ENCODE measurements at regions not wholly inside any gene's neighbourhood (a gene's known extent, or its start where the extent isn't known, plus 50 kb on each side); places are given as distances from the start of the nearest gene placed in this dataset.

DNA sequence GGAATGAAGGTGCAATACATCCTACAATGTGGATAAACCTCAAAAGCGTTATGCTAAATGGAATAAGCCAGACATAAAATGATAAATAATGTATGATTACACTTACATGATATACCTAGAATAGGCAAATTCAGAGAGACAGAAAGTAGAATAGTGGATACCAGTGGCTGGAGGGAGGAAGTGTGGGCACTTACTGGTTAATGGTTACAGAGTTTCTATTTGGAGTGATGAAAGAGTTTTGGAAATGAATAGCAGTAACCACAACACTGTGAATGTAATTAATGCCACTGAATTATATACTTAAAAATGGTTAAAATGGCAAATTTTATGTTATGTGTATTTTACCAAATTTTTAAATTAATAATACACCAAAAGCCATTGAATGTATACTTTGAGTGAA lies 71.4 kb upstream of the CST7 start:
- Histone ChIP-seq H4K91ac (ENCODE audit: insufficient read depth, low read depth, low read length) (no peak overlapping the region), H3K27me3 (ENCODE audit: control insufficient read depth, insufficient read depth, low read length) (peaks cover 2% of the 10 kb centered on the region; the same call in 1 of the 2 replicates), H2BK20ac (ENCODE audit: low read depth, low read length) (no peak overlapping the region), H3K23ac (ENCODE audit: low read depth, low read length) (no peak overlapping the region), H3K9me3 (ENCODE audit: control insufficient read depth, insufficient read depth, low read length) (no peaks in the 10 kb centered on the region), H2AK5ac (ENCODE audit: low read depth, low read length) (no peak overlapping the region), H2AK9ac (replicated peaks; ENCODE audit: low read depth, low read length, poor library complexity) (no peak overlapping the region), H3K36me3 (ENCODE audit: control insufficient read depth, insufficient read depth, low read length) (no peaks in the 10 kb centered on the region), H3K56ac (ENCODE audit: extremely low read depth, insufficient read depth, low read length) (no peak overlapping the region), H2AFZ (replicated peaks; ENCODE audit: low read length, poor library complexity) (no peak overlapping the region), H3K4me2 (ENCODE audit: low read depth, low read length) (no peak overlapping the region), H2BK15ac (ENCODE audit: low read depth, low read length) (no peak overlapping the region), H3K18ac (ENCODE audit: low read depth, low read length) (no peak overlapping the region), H2BK120ac (ENCODE audit: low read depth, low read length) (no peak overlapping the region), H3K9me1 (ENCODE audit: insufficient read depth, low read length) (no peaks in the 10 kb centered on the region), H3K4ac (ENCODE audit: low read depth, low read length) (no peak overlapping the region), H2BK5ac (ENCODE audit: low read depth, low read length, poor library complexity, severe bottlenecking) (no peak overlapping the region), H3K27ac (ENCODE audit: insufficient read depth, low read length) (no peak overlapping the region), H4K5ac (ENCODE audit: low read depth, low read length) (no peak overlapping the region), H3K79me1 (ENCODE audit: low read depth in 1 of 2, low read length in 2 of 2) (no peaks in the 10 kb centered on the region), H3K4me3 (ENCODE audit: insufficient read depth, low read depth, low read length) (no peak overlapping the region), H3K4me1 (ENCODE audit: control insufficient read depth, insufficient read depth, low read length) (no peaks in the 10 kb centered on the region), H4K20me1 (ENCODE audit: insufficient read depth, low read length) (no peaks in the 10 kb centered on the region), H3K9ac (ENCODE audit: low read depth, low read length) (no peak overlapping the region), H3K14ac (replicated peaks; ENCODE audit: low read depth, low read length) (no peak overlapping the region), H4K8ac (ENCODE audit: low read depth in 2 of 2, low read length in 2 of 2) (no peak overlapping the region)
- dilution Hi-C loops (cut with HindIII; ENCODE audit: low sequenced_read_pairs, unreplicated experiment) (no loop called here), intact Hi-C loops (cut with micrococcal nuclease) (no loop called here), in situ Hi-C loops (cut with MboI; ENCODE audit: low sequenced_read_pairs) (no loop called here)
- TF ChIP-seq FOS (IDR thresholded peaks at IDR 0.05; ENCODE audit: low read depth, low read length) (no peak), RCOR1 (IDR thresholded peaks at IDR 0.05; ENCODE audit: insufficient replicate concordance, low read length) (no peak), MAZ (IDR thresholded peaks at IDR 0.05; ENCODE audit: borderline replicate concordance, low read depth, low read length) (no peak), MAFK (IDR thresholded peaks at IDR 0.05; ENCODE audit: low read depth, low read length) (no peak), CEBPB (IDR thresholded peaks at IDR 0.05; ENCODE audit: low read depth, low read length) (no peak), POLR2A (IDR thresholded peaks at IDR 0.05; ENCODE audit: low read depth, low read length) (no peak), NFE2L2 (IDR thresholded peaks at IDR 0.05; ENCODE audit: low read depth, low read length) (no peak), MXI1 (IDR thresholded peaks at IDR 0.05; ENCODE audit: borderline replicate concordance, low read depth, low read length) (no peak), BHLHE40 (IDR thresholded peaks at IDR 0.05; ENCODE audit: low read depth, low read length) (no peak), CHD1 (IDR thresholded peaks at IDR 0.05; ENCODE audit: low read depth, low read length) (no peak), SMC3 (IDR thresholded peaks at IDR 0.05; ENCODE audit: low read depth, low read length) (no peak), RFX5 (IDR thresholded peaks at IDR 0.05; ENCODE audit: low read depth, low read length) (no peak), RAD21 (IDR thresholded peaks at IDR 0.05; ENCODE audit: low read length) (no peak)
- TF ChIP-seq, protein P1, sequence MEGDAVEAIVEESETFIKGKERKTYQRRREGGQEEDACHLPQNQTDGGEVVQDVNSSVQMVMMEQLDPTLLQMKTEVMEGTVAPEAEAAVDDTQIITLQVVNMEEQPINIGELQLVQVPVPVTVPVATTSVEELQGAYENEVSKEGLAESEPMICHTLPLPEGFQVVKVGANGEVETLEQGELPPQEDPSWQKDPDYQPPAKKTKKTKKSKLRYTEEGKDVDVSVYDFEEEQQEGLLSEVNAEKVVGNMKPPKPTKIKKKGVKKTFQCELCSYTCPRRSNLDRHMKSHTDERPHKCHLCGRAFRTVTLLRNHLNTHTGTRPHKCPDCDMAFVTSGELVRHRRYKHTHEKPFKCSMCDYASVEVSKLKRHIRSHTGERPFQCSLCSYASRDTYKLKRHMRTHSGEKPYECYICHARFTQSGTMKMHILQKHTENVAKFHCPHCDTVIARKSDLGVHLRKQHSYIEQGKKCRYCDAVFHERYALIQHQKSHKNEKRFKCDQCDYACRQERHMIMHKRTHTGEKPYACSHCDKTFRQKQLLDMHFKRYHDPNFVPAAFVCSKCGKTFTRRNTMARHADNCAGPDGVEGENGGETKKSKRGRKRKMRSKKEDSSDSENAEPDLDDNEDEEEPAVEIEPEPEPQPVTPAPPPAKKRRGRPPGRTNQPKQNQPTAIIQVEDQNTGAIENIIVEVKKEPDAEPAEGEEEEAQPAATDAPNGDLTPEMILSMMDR (conservative IDR thresholded peaks at IDR 0.05; ENCODE audit: low read depth, low read length): no peak
- TF ChIP-seq, protein P2, sequence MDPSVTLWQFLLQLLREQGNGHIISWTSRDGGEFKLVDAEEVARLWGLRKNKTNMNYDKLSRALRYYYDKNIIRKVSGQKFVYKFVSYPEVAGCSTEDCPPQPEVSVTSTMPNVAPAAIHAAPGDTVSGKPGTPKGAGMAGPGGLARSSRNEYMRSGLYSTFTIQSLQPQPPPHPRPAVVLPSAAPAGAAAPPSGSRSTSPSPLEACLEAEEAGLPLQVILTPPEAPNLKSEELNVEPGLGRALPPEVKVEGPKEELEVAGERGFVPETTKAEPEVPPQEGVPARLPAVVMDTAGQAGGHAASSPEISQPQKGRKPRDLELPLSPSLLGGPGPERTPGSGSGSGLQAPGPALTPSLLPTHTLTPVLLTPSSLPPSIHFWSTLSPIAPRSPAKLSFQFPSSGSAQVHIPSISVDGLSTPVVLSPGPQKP (IDR thresholded peaks at IDR 0.05; ENCODE audit: borderline replicate concordance, low read depth, low read length): no peak
- TF ChIP-seq, protein P3, sequence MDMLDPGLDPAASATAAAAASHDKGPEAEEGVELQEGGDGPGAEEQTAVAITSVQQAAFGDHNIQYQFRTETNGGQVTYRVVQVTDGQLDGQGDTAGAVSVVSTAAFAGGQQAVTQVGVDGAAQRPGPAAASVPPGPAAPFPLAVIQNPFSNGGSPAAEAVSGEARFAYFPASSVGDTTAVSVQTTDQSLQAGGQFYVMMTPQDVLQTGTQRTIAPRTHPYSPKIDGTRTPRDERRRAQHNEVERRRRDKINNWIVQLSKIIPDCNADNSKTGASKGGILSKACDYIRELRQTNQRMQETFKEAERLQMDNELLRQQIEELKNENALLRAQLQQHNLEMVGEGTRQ (IDR thresholded peaks at IDR 0.05; ENCODE audit: low read depth, low read length): no peak
- no peak for DNase-seq
- WGBS, 2 experiments (ENCODE audit: extremely low coverage in 2 of 2, insufficient read length in 1 of 2): no CpG with 5 or more reads among the region's 1 CpG
- BruUV-seq (replicated peaks): no TSS peak
- ChIA-PET POLR2A (ENCODE audit: unreplicated experiment) (no interaction called here), CTCF (no interaction called here)
- no peak for ATAC-seq (ENCODE audit: low read depth)
